Keratinocyte (primary cell): ENCODE measurements at regions not wholly inside any gene's neighbourhood (a gene's known extent, or its start where the extent isn't known, plus 50 kb on each side); places are given as distances from the start of the nearest gene placed in this dataset.

ENCODE experiments used
- DNase-seq: peaks from one replicate; pipeline ENCODE4 v3.0.0-alpha.2; 2011; ENCODE audit warnings: low read depth, missing footprints, low spot score
- FAIRE-seq: peaks from 2 replicates; lab custom pipeline; 2011; peaks lifted over from hg19 to GRCh38; lab: Jason Lieb, UNC
- H2AFZ ChIP-seq: 2 replicates; pipeline ENCODE4 v1.6.0; 2012; ENCODE audit warnings: low read length, control low read depth, inconsistent platforms; ENCODE audit not compliant: control insufficient read depth
- H3K27ac ChIP-seq: 2 replicates; pipeline ENCODE4 v1.5.1; 2011; ENCODE audit warnings: low read length; ENCODE audit not compliant: control insufficient read depth, insufficient read depth
- H3K27me3 ChIP-seq: 3 replicates; pipeline ENCODE4 v1.6.0; 2011; ENCODE audit warnings: low read length; ENCODE audit not compliant: control insufficient read depth, insufficient read depth; ENCODE audit errors: extremely low read depth
- H3K36me3 ChIP-seq, 2 experiments: 2 replicates in 1 of 2; 3 replicates in 1 of 2; pipeline ENCODE4 v1.5.1; 2011; ENCODE audit warnings: low read length in 2 of 2, mild to moderate bottlenecking in 1 of 2; ENCODE audit not compliant: control insufficient read depth in 2 of 2, insufficient read depth in 2 of 2; ENCODE audit errors: extremely low read depth in 1 of 2
- H3K4me1 ChIP-seq: 3 replicates; pipeline ENCODE4 v1.5.1; 2011; ENCODE audit warnings: low read length; ENCODE audit not compliant: control insufficient read depth, insufficient read depth; ENCODE audit errors: extremely low read depth
- H3K4me2 ChIP-seq: 3 replicates; pipeline ENCODE4 v1.6.0; 2011; ENCODE audit warnings: low read depth, low read length; ENCODE audit not compliant: control insufficient read depth, insufficient read depth; ENCODE audit errors: extremely low read depth
- H3K4me3 ChIP-seq, 3 experiments: fragments of 200-600 bp in 1 of 3; sonication (generic) in 1 of 3; 2 replicates in 2 of 3; 3 replicates in 1 of 3; pipeline ENCODE4 v1.5.1; 2011 to 2016; ENCODE audit warnings: low read length in 3 of 3, mild to moderate bottlenecking in 3 of 3, control low read depth in 2 of 3, inconsistent platforms in 1 of 3, low read depth in 1 of 3, mixed read lengths in 1 of 3, mixed run types in 1 of 3, moderate library complexity in 1 of 3; ENCODE audit not compliant: control insufficient read depth in 2 of 3, insufficient read depth in 2 of 3; ENCODE audit errors: extremely low read depth in 1 of 3
- H3K79me2 ChIP-seq: 2 replicates; pipeline ENCODE4 v1.6.0; 2012; ENCODE audit warnings: low read length; ENCODE audit not compliant: control insufficient read depth, insufficient read depth
- H3K9ac ChIP-seq: 3 replicates; pipeline ENCODE4 v1.6.0; 2011; ENCODE audit warnings: low read length; ENCODE audit not compliant: control insufficient read depth, insufficient read depth; ENCODE audit errors: extremely low read depth
- H3K9me1 ChIP-seq: 3 replicates; pipeline ENCODE4 v1.6.0; 2011; ENCODE audit warnings: low read length; ENCODE audit not compliant: control insufficient read depth, insufficient read depth; ENCODE audit errors: extremely low read depth
- H3K9me3 ChIP-seq: 2 replicates; pipeline ENCODE4 v1.5.1; 2012; ENCODE audit warnings: low read depth, low read length; ENCODE audit not compliant: control insufficient read depth
- H4K20me1 ChIP-seq: 3 replicates; pipeline ENCODE4 v1.6.0; 2011; ENCODE audit warnings: low read length; ENCODE audit not compliant: control insufficient read depth, insufficient read depth; ENCODE audit errors: extremely low read depth
- EZH2 ChIP-seq: IDR thresholded peaks from one replicate; pipeline ENCODE4 v1.6.1; 2012; ENCODE audit warnings: inconsistent platforms, mild to moderate bottlenecking, low read length, moderate library complexity
- dilution Hi-C: fragments of 300-500 bp; cut with MboI; formaldehyde crosslinking; loops from one replicate; pipeline ENCODE4 v1.7.0; 2020; ENCODE audit warnings: low sequenced_read_pairs; ENCODE audit not compliant: extremely low pct_ligation_motif_present
- TF ChIP-seq, protein P1 (sequence below), 3 experiments: IDR thresholded peaks in 1 of 3; conservative IDR thresholded peaks in 1 of 3; optimal IDR thresholded peaks in 1 of 3; 2 replicates in 2 of 3; 3 replicates in 1 of 3; pipeline versions ENCODE3 to v1.5.1; 2011; ENCODE audit warnings: low read length in 3 of 3, mild to moderate bottlenecking in 3 of 3, moderate library complexity in 2 of 3, control low read depth in 1 of 3, inconsistent platforms in 1 of 3; ENCODE audit not compliant: insufficient read depth in 2 of 3; ENCODE audit errors: extremely low read depth in 1 of 3

DNA sequence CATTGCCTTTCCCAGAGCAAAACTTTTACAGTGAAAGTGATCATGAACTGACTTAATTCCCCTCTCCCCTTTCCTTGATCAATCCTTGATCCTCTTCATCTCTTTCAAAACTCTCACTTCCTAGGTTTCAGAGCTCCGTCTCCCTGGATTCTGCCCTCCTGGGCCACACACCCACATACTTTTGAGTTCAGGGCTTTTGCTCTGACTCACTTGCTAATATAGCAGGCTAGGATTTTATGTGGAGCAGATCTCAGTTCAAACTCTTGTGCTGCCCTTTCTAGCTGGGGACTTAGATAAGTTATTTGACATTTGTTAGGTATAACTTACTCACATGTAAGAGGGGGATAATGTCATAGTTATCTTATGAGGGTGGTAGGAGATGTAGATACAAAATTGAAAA, 109.1 kb upstream of the MLIP start:
- H3K4me3 ChIP-seq: no peak overlapping the region
- H4K20me1 ChIP-seq: no peaks in the 10 kb centered on the region
- peak; percentile 76 for FAIRE-seq
- no peak for DNase-seq
- TF ChIP-seq, protein P1, sequence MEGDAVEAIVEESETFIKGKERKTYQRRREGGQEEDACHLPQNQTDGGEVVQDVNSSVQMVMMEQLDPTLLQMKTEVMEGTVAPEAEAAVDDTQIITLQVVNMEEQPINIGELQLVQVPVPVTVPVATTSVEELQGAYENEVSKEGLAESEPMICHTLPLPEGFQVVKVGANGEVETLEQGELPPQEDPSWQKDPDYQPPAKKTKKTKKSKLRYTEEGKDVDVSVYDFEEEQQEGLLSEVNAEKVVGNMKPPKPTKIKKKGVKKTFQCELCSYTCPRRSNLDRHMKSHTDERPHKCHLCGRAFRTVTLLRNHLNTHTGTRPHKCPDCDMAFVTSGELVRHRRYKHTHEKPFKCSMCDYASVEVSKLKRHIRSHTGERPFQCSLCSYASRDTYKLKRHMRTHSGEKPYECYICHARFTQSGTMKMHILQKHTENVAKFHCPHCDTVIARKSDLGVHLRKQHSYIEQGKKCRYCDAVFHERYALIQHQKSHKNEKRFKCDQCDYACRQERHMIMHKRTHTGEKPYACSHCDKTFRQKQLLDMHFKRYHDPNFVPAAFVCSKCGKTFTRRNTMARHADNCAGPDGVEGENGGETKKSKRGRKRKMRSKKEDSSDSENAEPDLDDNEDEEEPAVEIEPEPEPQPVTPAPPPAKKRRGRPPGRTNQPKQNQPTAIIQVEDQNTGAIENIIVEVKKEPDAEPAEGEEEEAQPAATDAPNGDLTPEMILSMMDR (optimal IDR thresholded peaks at IDR 0.05 in 1 of 3, IDR thresholded peaks at IDR 0.05 in 1 of 3, conservative IDR thresholded peaks at IDR 0.05 in 1 of 3; ENCODE audit: extremely low read depth in 1 of 3, insufficient read depth in 2 of 3, low read length in 3 of 3): no peak
- TF ChIP-seq EZH2: no peak
- no peaks in the 10 kb centered on the region for H3K27me3 ChIP-seq
- peaks cover 26% of the 10 kb centered on the region for H3K4me1 ChIP-seq
- H3K36me3 ChIP-seq: no peaks in the 10 kb centered on the region
- no peaks in the 10 kb centered on the region for H3K79me2 ChIP-seq
- H3K9me3 ChIP-seq: no peaks in the 10 kb centered on the region
- no peaks in the 10 kb centered on the region for H3K9me1 ChIP-seq
- H2AFZ ChIP-seq: peak overlapping the region; percentile 80
- peak overlapping the region; percentile 10 for H3K27ac ChIP-seq
- dilution Hi-C loops: no loop called here
- H3K9ac ChIP-seq: no peak overlapping the region
- peak overlapping the region; percentile 17 for H3K4me2 ChIP-seq

DNA sequence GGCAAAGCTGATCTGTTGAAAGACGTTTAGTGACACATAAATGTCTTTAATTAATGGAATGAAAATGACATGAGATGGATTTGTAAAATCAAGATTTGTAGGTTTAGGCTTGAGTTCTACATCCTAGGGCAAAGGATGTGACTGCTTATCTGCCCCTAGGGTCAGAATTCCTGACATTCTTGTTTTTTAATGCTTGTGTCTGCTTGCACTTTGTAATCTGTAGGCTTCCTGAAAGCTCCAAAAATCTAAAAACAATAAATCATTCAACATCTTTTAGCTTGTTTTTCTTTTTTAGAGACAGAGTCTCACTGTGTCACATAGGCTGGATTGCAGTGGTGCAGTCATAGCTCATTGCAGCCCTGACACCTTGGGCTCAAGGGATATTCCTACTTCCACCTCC, 107.9 kb upstream of the MLIP start:
- Histone ChIP-seq H4K20me1 (no peaks in the 10 kb centered on the region), H3K27ac (no peak overlapping the region), H3K9me3 (no peaks in the 10 kb centered on the region), H3K4me2 (peak overlapping the region; percentile 51), H3K79me2 (no peaks in the 10 kb centered on the region), H3K4me3 (no peak overlapping the region), H3K9ac (no peak overlapping the region), H3K36me3 (no peaks in the 10 kb centered on the region), H3K4me1 (peaks cover 26% of the 10 kb centered on the region), H3K9me1 (no peaks in the 10 kb centered on the region), H2AFZ (peak overlapping the region; percentile 47), H3K27me3 (no peaks in the 10 kb centered on the region)
- DNase-seq (no peak), FAIRE-seq (peak; percentile 32)
- dilution Hi-C loops: no loop called here
- no peak for TF ChIP-seq EZH2
- TF ChIP-seq, protein P1 (optimal IDR thresholded peaks at IDR 0.05 in 1 of 3, IDR thresholded peaks at IDR 0.05 in 1 of 3, conservative IDR thresholded peaks at IDR 0.05 in 1 of 3; ENCODE audit: extremely low read depth in 1 of 3, insufficient read depth in 2 of 3, low read length in 3 of 3): no peak
